Activated T-cell treated with anti-CD3 and anti-CD28 coated beads, Interleukin-2, amount 50 U/mL, for 48 hours (primary cell): ENCODE measurements at regions not wholly inside any gene's neighbourhood (a gene's known extent, or its start where the extent isn't known, plus 50 kb on each side); places are given as distances from the start of the nearest gene placed in this dataset.
"Not testable (repeated sequence)": the region's sequence is repeated elsewhere in the genome, so short reads cannot be mapped to it uniquely, and the experiment has no call there.

Experiments used
- DNase-seq, 2 experiments: peaks; one replicate each; pipeline ENCODE4 v3.0.0-alpha.2; 2020

DNA sequence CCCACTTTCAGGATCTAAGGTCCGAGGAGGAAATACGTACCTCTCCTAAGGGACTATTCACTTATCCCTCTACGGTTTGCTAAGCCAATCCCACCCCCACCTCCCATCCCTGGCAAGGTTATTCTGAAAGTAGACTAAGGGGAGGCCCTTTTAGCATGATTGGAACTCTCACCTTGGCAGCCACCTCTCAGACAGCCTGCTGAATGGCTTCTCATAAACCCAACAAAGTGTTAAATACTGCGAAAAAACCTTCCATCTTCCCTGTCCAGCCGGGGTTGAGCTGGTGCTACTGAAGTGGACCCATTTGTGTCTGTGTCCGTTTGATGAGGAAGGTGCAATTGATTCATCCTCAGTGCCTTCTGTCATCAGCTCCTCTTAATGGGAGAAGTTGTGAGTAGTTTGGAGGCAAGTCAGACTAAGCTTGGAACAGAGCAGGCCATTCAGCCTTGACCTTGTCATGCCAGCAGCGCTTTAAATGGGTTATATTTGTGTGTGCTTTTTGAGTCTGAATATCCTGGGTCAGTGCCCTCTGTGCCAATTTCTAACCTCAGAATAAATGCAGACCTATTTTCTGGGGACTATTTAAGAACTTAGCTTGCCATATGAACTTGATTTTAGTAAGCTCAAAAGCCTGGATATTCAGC, 476.3 kb upstream of the ZNF608 start:
- DNase-seq, result no peak

DNA sequence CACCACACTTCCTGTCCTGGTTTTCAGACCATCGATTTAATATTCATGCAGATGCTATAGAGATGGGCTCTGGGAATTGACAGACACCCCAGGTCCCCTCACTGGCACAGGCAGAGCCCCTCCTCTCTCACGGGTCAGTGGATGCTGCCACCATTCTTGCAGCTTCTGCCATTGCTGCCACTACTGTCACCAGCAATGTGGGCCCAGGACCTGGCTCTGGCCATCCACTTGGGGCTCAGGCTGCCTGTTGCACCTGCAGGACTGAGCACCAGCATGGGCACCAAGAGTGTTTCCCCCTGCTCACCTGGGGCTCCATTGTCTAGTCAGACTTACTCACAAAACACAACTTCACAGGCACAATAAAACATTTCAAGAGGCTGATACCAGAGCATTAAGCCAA, 479.0 kb upstream of the ZNF608 start:
- no peak for DNase-seq

- no peak for DNase-seq
Observed at GRCh38 chr5:125226825-125227224, 480.4 kb upstream of the ZNF608 start.

DNA sequence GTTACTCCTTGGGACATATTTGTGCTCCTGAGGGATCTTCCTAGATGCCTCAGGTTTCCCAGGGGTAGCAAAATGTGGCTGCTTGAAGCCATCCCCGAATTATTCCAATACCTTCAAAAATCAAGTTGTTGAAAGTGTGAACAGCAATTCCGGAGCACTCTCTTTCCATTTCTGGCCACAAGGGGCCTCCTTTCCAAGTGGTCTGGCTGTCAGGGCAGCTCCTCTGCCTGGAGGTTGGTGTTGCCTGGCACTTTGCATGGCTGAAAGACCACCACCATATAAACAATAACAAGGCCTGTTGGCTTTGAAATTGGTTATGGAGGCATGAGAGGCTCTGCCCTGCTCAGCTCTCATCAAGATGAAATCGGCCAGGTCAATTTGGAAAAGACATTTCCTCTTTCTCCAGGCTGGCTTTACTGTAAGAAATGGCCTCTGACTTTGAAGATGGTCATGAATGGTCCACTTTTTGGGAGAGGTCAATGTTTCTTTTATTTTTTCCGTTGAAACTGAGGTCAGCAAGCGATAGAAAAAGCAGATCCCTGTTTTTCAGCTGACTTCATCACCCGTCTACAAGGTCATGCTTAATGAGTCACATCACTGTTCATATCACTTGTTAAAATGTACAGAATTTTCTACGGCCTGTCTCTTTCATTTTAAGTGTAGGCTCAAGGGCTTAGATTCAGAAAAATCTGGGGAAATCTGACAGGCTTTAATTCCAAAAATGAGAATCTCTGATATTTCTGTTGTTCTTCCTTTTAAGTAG, 481.1 kb upstream of the ZNF608 start:
- no peak for DNase-seq

DNA sequence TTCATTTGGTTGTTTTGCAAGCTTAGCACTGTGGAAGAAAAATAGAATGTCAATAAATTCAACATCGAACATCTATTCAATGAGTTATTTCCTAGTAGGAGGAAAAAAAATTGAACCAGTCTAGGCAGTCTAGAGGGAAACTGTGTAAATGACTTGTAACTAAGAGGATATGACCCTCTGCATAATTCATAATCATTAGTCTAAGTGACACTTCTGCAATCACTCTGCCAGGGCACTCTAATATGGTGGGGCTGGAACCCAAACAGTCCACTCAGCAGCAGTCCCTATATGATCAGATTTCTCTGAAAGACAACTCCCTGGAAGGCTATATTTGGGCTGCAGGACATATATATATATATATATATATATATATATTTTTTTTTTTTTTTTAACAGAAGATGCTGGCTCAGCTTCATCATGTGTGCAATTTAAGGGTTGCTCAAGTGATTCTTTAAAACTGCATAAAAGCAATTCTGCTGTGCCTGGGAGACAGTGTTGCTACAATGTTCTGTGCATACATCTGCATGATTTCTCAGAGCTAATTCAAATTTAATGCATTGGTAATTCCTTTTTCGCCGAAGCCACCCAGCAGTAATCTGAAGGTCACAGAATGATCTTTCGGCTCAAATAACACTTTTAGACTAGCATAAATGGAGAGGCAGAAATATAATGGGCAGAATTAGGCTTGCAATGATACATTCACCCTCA, 482.1 kb upstream of the ZNF608 start:
- no peak for DNase-seq

DNA sequence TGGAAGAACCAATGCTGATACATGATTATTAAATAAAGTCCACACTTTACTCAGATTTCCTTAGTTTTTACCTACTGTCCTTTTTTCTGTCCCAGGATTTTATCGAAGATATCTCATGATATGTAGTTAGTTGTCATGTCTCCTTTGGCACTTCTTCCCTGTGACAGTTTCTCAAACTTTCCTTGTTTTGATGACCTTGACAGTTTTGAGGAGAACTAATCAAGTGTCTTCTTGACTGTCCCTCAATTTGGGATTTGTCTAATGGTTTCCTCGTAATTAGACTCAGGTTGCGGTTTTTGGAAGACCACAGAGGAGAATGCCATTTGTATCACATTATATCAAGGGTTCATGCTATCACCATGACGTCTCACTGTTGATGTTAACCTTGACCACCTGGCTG, 483.1 kb upstream of the ZNF608 start:
- DNase-seq, result no peak

- no peak for DNase-seq
Observed at GRCh38 chr5:125232779-125233230, 486.4 kb upstream of the ZNF608 start.

DNA sequence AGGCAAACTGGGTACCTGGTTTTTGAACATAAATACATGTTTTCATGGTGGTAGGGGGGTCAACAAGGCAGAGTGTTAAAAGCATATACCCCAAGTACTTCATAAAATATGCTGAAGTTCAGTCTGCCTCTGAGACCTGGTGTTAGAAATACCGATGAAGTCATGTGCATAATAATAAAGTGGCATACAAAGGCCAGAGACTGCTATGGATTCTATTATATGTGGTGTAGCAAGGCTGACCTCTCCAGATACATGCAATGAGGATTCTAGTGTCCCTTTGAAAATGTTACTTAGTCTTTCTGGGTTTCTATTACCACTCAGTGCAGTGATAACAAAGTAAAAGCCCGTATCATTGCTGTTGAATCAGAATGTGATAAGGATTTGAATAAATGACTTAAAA, 487.5 kb upstream of the ZNF608 start:
- DNase-seq, result no peak

GRCh38 chr5:125236007-125236406, 489.6 kb upstream of the ZNF608 start:
- no peak for DNase-seq

- DNase-seq, result no peak
Observed at GRCh38 chr5:125236981-125237380, 490.5 kb upstream of the ZNF608 start.

- DNase-seq, result no peak
Observed at GRCh38 chr5:125244531-125244930, 498.1 kb upstream of the ZNF608 start.

- no peak for DNase-seq
Observed at GRCh38 chr5:125245216-125245615, 498.8 kb upstream of the ZNF608 start.

DNA sequence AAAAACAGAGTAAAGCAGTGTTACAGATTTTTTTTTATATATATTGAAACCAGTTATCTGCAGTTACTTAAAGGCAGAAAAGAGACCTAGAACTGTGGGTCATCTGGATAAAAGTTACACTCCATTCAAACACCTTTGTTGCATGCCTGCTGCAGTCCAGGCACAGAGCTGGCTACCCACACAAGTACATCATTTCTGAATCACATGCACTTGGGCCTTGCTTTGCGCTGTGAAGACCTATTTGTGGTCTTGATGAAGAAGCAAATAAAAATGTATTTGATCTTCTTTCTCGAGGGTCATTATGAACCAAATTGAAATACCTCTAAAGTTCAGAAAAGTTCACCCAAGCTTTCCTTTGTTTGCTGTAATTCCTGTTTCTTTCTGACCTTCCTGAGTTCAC, 503.0 kb upstream of the ZNF608 start:
- no peak for DNase-seq

GRCh38 chr5:125251703-125252102, 505.3 kb upstream of the ZNF608 start:
- DNase-seq, result no peak

GRCh38 chr5:125253634-125254033, 507.2 kb upstream of the ZNF608 start:
- not testable (repeated sequence) for DNase-seq

GRCh38 chr5:125254267-125254666, 507.8 kb upstream of the ZNF608 start:
- no peak for DNase-seq

GRCh38 chr5:125256296-125256695, 509.9 kb upstream of the ZNF608 start:
- no peak for DNase-seq

DNA sequence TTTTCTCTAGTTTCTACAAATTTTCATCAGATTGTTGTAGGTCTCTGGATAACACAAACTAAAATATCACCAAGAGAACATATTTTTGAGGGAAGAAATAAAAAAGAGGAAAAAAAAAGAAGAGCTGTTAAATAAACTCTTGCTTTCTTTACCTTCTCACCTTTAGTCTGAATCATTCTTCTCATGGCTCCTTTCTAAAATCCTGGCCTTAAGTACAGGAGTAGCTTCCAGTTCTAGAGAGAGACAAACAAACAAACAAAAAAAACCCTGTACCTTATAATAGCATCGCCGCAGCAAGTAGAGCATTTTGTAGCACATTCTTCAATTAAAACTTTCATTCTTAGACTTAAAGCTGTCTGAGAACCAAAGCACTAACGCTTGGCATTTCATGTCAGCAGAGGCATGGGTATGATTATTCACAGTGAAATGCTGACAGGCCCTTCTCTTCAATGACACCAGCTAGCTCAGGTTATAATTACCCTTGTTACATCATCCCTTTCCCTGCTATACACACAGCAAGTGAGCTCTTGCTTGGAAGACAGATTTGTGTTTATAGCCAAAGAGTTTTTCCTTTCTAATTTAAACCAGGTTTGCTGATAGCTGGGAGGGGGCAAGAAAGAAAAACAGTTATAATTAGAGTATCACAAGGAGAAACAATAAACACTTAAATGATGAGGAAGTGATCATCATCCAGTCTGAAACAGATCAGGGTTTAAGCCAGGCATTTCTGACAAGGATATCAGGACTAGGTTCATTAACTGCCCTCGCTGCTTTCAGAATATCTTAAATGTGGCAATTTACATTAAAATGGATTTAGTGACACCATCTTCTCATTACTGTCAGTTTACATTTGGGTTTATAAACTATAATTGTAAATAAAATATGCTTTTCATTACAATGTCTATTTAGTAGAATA, 510.9 kb upstream of the ZNF608 start:
- no peak for DNase-seq

- DNase-seq, result no peak
Observed at GRCh38 chr5:125257997-125258396, 511.6 kb upstream of the ZNF608 start.

- DNase-seq, result no peak
Observed at GRCh38 chr5:125258615-125259014, 512.2 kb upstream of the ZNF608 start.

- DNase-seq, result no peak
Observed at GRCh38 chr5:125261505-125262250, 515.2 kb upstream of the ZNF608 start.

GRCh38 chr5:125262782-125263181, 516.3 kb upstream of the ZNF608 start:
- no peak for DNase-seq
